Right lobe of liver (tissue), 6 donors: ENCODE measurements at regions not wholly inside any gene's neighbourhood (a gene's known extent, or its start where the extent isn't known, plus 50 kb on each side); places are given as distances from the start of the nearest gene placed in this dataset.

Experiments
- ATAC-seq, 4 donors: fragments of 200-7000 bp; cut with Tn5 transposase; one replicate each; pipeline ENCODE4 v1.9.1; 2020; ENCODE audit warnings: mild to moderate bottlenecking in 4 of 4, moderate library complexity in 4 of 4
- DNase-seq, 3 donors: peaks; one replicate each; pipeline ENCODE4 v3.0.0-alpha.2; 2020
- H3K27ac ChIP-seq, 3 donors: fragments of 200-600 bp; one replicate each; pipeline ENCODE4 v1.8.0; 2022
- H3K27me3 ChIP-seq, 2 donors: fragments of 200-600 bp; one replicate each; pipeline ENCODE4 v1.8.0; 2022
- H3K36me3 ChIP-seq, 4 donors: fragments of 200-600 bp; sonication (generic) in 1 of 4; one replicate each; pipeline versions ENCODE4 v1.5.1 to v1.8.0; 2017 to 2022; ENCODE audit warnings: control low read depth in 1 of 4
- H3K4me1 ChIP-seq, 4 donors: fragments of 200-600 bp; sonication (generic) in 1 of 4; one replicate each; pipeline versions ENCODE4 v1.5.1 to v1.8.0; 2017 to 2022; ENCODE audit warnings: control low read depth in 1 of 4
- H3K4me3 ChIP-seq, 3 donors: fragments of 200-600 bp; one replicate each; pipeline ENCODE4 v1.8.0; 2022
- H3K9me3 ChIP-seq, 4 donors: fragments of 200-600 bp; sonication (generic) in 1 of 4; one replicate each; pipeline versions ENCODE4 v1.5.1 to v1.8.0; 2017 to 2022; ENCODE audit warnings: control low read depth in 1 of 4
- CTCF ChIP-seq, 4 donors: fragments of 200-600 bp in 3 of 4; fragments of 450-650 bp in 1 of 4; IDR thresholded peaks; one replicate each; pipeline versions ENCODE4 v1.5.1 to v1.8.0; 2016 to 2022; ENCODE audit warnings: antibody characterized with exemption in 4 of 4, mild to moderate bottlenecking in 2 of 4
- POLR2A ChIP-seq: fragments of 450-650 bp; IDR thresholded peaks from one replicate; pipeline ENCODE4 v1.6.1; 2017; ENCODE audit warnings: antibody characterized with exemption, mild to moderate bottlenecking
- WGBS: methylation state at CpG from one replicate; pipeline ENCODE4 v1.1.6; 2018; ENCODE audit warnings: low coverage, low lambda C conversion rate; ENCODE audit not compliant: insufficient coverage; ENCODE audit errors: missing lambda C conversion rate; 5-methylcytosine and 5-hydroxymethylcytosine counted together
- intact Hi-C, 2 donors: fragments of 100-400 bp; cut with DNase I; formaldehyde crosslinking; loops; one replicate each; pipeline versions ENCODE4 v1.11.2 to v1.14.1; 2022
- donor health status: DM: no; HTN: yes; CAD: no.
- donor health status: DM: no; HTN: no; CAD: no.
- donor health status: DM: no; HTN: no; CAD: no.
- donor health status: DM: no; HTN: yes; CAD: no.
- donor health status: DM: no; HTN: yes; CAD: no.

GRCh38 chr5:98110282-98110691 lies 663.2 kb upstream of the RGMB start:
- no peaks in the 10 kb centered on the region for H3K9me3 ChIP-seq
- no peak overlapping the region for H3K27ac ChIP-seq
- H3K4me1 ChIP-seq, result no peaks in the 10 kb centered on the region
- no peaks in the 10 kb centered on the region for H3K27me3 ChIP-seq
- ATAC-seq (no peak), DNase-seq (no peak)
- H3K4me3 ChIP-seq, result no peak overlapping the region
- 23% methylated on average over 4 of the region's 4 CpGs for WGBS
- intact Hi-C loops, result no loop called here
- TF ChIP-seq CTCF (IDR thresholded peaks at IDR 0.05), result no peak
- no peak for TF ChIP-seq POLR2A
- no peaks in the 10 kb centered on the region for H3K36me3 ChIP-seq

GRCh38 chr5:98110791-98111190 lies 662.7 kb upstream of the RGMB start:
- TF ChIP-seq CTCF (IDR thresholded peaks at IDR 0.05) (no peak), POLR2A (no peak)
- no peaks in the 10 kb centered on the region for H3K4me1 ChIP-seq
- WGBS, result 45% methylated on average over 4 of the region's 4 CpGs
- H3K4me3 ChIP-seq, result no peak overlapping the region
- DNase-seq, result no peak
- H3K9me3 ChIP-seq, result no peaks in the 10 kb centered on the region
- no peaks in the 10 kb centered on the region for H3K36me3 ChIP-seq
- ATAC-seq, result no peak
- intact Hi-C loops, result no loop called here
- H3K27ac ChIP-seq, result no peak overlapping the region
- H3K27me3 ChIP-seq, result no peaks in the 10 kb centered on the region

GRCh38 chr5:98111686-98112085 lies 661.8 kb upstream of the RGMB start:
- no peaks in the 10 kb centered on the region for H3K27me3 ChIP-seq
- H3K4me1 ChIP-seq, result no peaks in the 10 kb centered on the region
- intact Hi-C loops, result no loop called here
- no peak overlapping the region for H3K4me3 ChIP-seq
- H3K9me3 ChIP-seq, result no peaks in the 10 kb centered on the region
- no peak overlapping the region for H3K27ac ChIP-seq
- ATAC-seq (no peak), DNase-seq (no peak)
- TF ChIP-seq POLR2A (no peak), CTCF (IDR thresholded peaks at IDR 0.05) (no peak)
- no peaks in the 10 kb centered on the region for H3K36me3 ChIP-seq

GRCh38 chr5:98121036-98121936 lies 652.2 kb upstream of the RGMB start:
- Histone ChIP-seq H3K27ac (no peak overlapping the region), H3K27me3 (no peaks in the 10 kb centered on the region), H3K4me1 (no peaks in the 10 kb centered on the region), H3K4me3 (no peak overlapping the region), H3K36me3 (no peaks in the 10 kb centered on the region), H3K9me3 (no peaks in the 10 kb centered on the region)
- WGBS, result 56% methylated on average over 3 of the region's 16 CpGs
- no peak for DNase-seq
- peak in 1 of 4 donors; percentile 20 for ATAC-seq
- TF ChIP-seq POLR2A, result no peak
- TF ChIP-seq CTCF (IDR thresholded peaks at IDR 0.05), result no peak
- intact Hi-C loops, result no loop called here
